ENCODE measurements at regions not wholly inside any gene's neighbourhood (a gene's known extent, or its start where the extent isn't known, plus 50 kb on each side); places are given as distances from the start of the nearest gene placed in this dataset.

GRCh38 chr3:63192248-63192647, 85.9 kb upstream of the SYNPR start:
- no peaks in the 10 kb centered on the region for H3K4me1 Mint-ChIP-seq

GRCh38 chr3:63193647-63194046, 84.5 kb upstream of the SYNPR start:
- no peak overlapping the region for H3K9ac ChIP-seq (ENCODE audit: insufficient read depth, low read length, poor library complexity, severe bottlenecking)
- WGBS (ENCODE audit: insufficient coverage) = no CpG with 5 or more reads among the region's 3 CpGs
- no peak overlapping the region for H3K4me3 ChIP-seq (replicated peaks in 1 of 3; ENCODE audit: low read depth in 2 of 3, low read length in 3 of 3)
- no peak overlapping the region for H3K27ac ChIP-seq (ENCODE audit: low read depth in 1 of 2, low read length in 2 of 2)
- H3K27ac Mint-ChIP-seq = no peak overlapping the region
- no peak for DNase-seq
- no peaks in the 10 kb centered on the region for H3K27me3 ChIP-seq (ENCODE audit: control insufficient read depth in 2 of 2, insufficient read depth in 2 of 2, low read length in 2 of 2)
- no peaks in the 10 kb centered on the region for H4K20me1 ChIP-seq (ENCODE audit: insufficient read depth, low read length)
- no peaks in the 10 kb centered on the region for H3K9me3 Mint-ChIP-seq
- no peaks in the 10 kb centered on the region for H3K36me3 ChIP-seq (replicated peaks in 1 of 2; ENCODE audit: control insufficient read depth in 1 of 2, insufficient read depth in 2 of 2, low read length in 2 of 2)
- H3K9me3 ChIP-seq (replicated peaks in 1 of 2; ENCODE audit: control insufficient read depth in 1 of 2, insufficient read depth in 1 of 2, low read length in 2 of 2) = no peaks in the 10 kb centered on the region
- peaks cover 1 to 2% (median 2%) of the 10 kb centered on the region in 3 donors for H3K27me3 Mint-ChIP-seq (ENCODE audit: low read depth in 3 of 3)
- no peaks in the 10 kb centered on the region for H3K4me1 Mint-ChIP-seq
- H3K4me3 Mint-ChIP-seq = no peak overlapping the region
- no peaks in the 10 kb centered on the region for H3K4me1 ChIP-seq (ENCODE audit: control insufficient read depth in 1 of 2, insufficient read depth in 2 of 2, low read length in 2 of 2)
- no peaks in the 10 kb centered on the region for H3K79me2 ChIP-seq (ENCODE audit: insufficient read depth, low read length)
- no peak overlapping the region for H3K4me2 ChIP-seq (replicated peaks; ENCODE audit: extremely low read depth, low read length, poor library complexity, severe bottlenecking)
- no peak overlapping the region for H2AFZ ChIP-seq (ENCODE audit: insufficient read depth, low read depth, low read length, poor library complexity, severe bottlenecking)
- TF ChIP-seq CTCF (IDR thresholded peaks at IDR 0.05) = no peak
- H3K36me3 Mint-ChIP-seq = no peaks in the 10 kb centered on the region
- intact Hi-C loops (cut with micrococcal nuclease) = no loop called here

More at GRCh38 chr3:63192248-63192647, 85.9 kb upstream of the SYNPR start:
- Histone ChIP-seq H3K36me3 (replicated peaks in 1 of 2; ENCODE audit: control insufficient read depth in 1 of 2, insufficient read depth in 2 of 2, low read length in 2 of 2) (no peaks in the 10 kb centered on the region), H3K4me2 (replicated peaks; ENCODE audit: extremely low read depth, low read length, poor library complexity, severe bottlenecking) (no peak overlapping the region), H3K4me3 (replicated peaks in 1 of 3; ENCODE audit: low read depth in 2 of 3, low read length in 3 of 3) (no peak overlapping the region), H4K20me1 (ENCODE audit: insufficient read depth, low read length) (no peaks in the 10 kb centered on the region), H3K79me2 (ENCODE audit: insufficient read depth, low read length) (no peaks in the 10 kb centered on the region), H2AFZ (ENCODE audit: insufficient read depth, low read depth, low read length, poor library complexity, severe bottlenecking) (no peak overlapping the region), H3K27me3 (ENCODE audit: control insufficient read depth in 2 of 2, insufficient read depth in 2 of 2, low read length in 2 of 2) (no peaks in the 10 kb centered on the region), H3K9ac (ENCODE audit: insufficient read depth, low read length, poor library complexity, severe bottlenecking) (no peak overlapping the region), H3K27ac (ENCODE audit: low read depth in 1 of 2, low read length in 2 of 2) (no peak overlapping the region), H3K4me1 (ENCODE audit: control insufficient read depth in 1 of 2, insufficient read depth in 2 of 2, low read length in 2 of 2) (no peaks in the 10 kb centered on the region), H3K9me3 (replicated peaks in 1 of 2; ENCODE audit: control insufficient read depth in 1 of 2, insufficient read depth in 1 of 2, low read length in 2 of 2) (no peaks in the 10 kb centered on the region)
- no peak for DNase-seq
- TF ChIP-seq CTCF (IDR thresholded peaks at IDR 0.05) = no peak
- Mint-ChIP-seq H3K36me3 (no peaks in the 10 kb centered on the region), H3K9me3 (no peaks in the 10 kb centered on the region), H3K4me3 (no peak overlapping the region), H3K27me3 (ENCODE audit: low read depth in 3 of 3) (peaks cover 0 to 2% (median 1%) of the 10 kb centered on the region in 3 donors), H3K27ac (no peak overlapping the region)
- 80% methylated on average over 1 of the region's 3 CpGs for WGBS (ENCODE audit: insufficient coverage)
- intact Hi-C loops (cut with micrococcal nuclease) = no loop called here

All from CD14-positive monocyte (primary cell).